ENCODE measurements at regions not wholly inside any gene's neighbourhood (a gene's known extent, or its start where the extent isn't known, plus 50 kb on each side); places are given as distances from the start of the nearest gene placed in this dataset.

DNA sequence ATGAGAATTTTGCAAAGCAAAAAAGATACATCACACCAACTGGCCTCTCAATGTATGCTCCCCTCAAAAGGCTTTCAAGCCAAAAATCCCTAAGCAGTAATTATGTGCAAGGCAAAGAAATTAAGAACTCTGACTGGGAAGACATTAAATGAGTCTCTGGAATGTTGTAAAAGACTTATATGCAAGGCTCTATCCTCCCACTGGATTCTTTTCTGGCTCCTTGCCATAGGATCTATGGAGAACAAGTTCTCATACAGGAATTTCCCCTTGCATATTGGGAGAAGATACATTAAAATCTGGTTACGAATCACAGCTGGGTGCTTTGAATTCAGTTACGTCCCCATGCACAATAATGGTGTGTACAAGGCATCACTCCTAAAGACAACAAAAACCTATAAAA is 73.4 kb upstream of the ATL2 start:
- no peak for DNase-seq (ENCODE audit: low read depth in 2 of 2)

DNA sequence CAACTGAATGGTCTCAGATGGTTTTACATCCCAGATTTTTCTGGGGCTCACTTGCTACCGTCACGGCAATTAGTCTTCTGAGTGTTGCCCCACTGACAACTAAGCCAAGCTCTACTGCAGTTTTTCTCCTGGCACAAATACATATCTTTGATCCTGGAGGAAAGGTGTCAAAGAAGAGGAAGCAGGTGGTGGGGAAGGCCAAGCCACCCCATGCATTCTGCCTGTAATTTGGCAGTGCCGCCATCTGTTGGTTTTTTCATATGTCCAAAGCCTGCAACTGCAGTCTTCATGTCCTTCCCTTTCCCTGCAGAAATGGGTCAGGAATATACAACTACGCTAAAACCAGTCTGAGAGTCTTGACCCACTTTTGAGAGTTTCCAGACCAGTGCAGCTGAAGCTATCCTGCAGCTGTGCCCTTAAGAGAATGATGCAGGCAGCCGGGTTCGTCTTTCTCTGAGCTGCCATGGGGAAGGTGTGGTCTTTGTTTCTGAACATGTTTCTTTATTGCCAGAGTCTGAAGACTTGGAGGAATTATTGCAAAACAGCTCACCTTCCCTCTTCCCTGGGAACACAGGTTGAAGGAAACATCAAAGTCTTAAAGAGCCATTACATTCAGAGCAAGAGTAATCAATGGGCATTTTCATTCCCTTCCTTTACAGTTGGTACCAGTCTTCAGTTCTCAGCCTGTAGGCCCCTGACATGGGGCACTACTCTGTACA is 71.8 kb upstream of the ATL2 start:
- DNase-seq (ENCODE audit: low read depth in 2 of 2) = no peak

DNA sequence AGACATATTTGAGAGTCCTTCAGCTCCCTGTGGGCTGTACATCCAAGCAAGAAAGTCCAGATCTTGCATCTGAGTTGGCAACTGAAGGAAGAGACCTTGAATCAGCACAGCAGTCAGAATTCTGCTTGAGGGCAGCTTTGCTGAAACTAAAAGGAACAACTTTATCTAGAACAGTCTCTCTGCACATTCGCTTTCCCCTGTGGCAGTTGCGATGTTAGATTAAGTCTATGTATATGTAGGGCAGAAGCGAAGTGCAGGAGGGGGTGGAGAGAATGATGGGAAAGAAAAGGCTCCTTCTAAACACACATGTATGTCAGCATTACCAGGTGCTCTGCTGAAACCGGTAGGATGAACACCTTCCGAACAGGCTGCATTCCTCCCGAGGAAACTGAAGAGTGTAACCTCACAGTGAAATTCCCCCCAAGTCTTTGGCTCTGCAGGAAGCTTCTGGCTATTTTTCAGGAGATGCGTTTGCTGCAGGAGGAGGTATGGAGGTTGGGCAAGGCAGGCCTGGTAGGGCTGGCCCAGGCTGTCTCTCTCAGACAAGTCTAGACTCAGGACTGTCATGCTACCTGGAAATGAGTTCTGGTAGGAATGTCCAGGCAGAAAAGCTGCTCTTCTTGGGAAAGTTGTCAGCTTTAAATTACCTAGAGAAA is 70.0 kb upstream of the ATL2 start:
- no peak for DNase-seq (ENCODE audit: low read depth in 2 of 2)

DNA sequence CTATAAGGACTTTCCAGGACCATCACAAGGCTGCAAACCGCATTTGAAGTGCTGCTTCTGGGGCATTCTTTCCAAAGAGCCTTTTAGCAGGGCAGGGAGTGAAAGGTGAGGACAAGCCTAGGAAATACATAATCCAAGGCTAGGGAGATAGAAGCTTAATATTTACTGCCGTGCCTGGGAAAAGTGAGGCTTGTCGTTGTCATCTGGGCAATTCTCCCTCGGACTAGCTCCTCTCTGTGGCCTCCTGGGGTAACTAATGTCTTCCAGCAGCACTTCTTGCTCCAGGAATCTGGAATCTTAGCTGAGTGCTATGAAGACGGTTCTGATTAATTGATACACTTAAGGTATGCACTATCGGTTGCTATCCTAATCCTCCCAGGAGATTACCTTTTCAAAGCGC is 69.3 kb upstream of the ATL2 start:
- DNase-seq (ENCODE audit: low read depth in 2 of 2) = no peak

DNA sequence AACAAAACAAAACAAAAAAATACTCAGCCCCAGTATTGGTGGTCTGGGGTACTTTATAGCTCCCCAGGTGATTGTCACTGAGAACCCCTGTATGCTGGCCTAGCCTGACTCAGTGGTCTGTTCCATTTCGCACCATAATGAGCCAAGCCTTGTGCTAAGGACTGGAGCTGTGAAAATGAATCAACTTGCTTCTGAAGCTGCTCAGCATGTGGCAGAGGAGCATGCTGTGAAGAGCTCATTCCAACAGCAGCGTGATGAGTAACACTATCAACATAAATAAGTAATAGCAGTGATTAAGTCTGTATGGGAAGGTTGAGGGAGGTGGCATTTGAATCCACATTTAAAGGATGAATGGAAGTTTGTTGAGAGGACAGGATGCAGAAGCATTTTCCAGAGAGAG is 67.2 kb upstream of the ATL2 start:
- no peak for DNase-seq (ENCODE audit: low read depth in 2 of 2)

DNA sequence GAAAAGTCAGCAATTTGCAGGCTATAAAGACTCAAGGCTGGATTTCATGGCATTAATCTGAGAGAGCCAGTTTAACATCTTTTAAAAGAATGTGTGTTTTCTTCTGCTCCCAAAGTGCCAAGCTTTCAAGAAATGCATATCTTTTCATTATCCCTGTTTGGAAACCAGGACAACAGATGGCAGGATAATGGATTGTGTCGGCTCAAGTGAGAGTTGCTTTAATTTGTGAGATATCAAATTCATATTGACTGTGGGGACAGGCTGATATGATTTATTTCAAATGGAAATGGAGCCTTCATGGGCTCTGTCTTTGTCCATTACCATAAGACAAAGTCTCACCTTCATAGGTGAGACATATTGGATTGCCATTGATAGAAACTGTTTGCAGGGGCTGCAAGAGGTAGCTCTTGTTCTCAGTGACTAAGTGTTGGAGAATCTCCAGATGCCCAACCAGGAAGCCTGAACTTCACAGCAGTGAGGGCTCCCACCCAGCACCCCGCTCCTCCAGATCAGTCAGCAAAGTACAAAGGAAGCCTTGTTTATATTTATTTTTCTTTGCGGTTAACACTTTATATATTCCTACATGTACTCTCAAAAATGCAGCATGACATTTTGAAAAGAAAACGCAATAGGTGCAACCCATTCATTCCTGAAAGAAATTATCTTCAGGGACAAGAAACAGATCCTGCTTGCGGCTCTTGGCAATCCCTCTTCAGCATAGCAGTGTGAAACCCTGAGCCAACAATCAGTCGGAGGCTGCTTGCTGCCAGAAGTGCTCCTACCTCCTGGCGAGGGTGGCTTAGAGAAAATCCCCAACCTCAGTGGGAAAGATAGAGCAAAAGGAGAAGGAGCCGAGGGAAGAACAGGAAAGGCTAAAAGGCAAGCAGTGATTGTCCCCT is 65.8 kb upstream of the ATL2 start:
- no peak for DNase-seq (ENCODE audit: low read depth in 2 of 2)

DNA sequence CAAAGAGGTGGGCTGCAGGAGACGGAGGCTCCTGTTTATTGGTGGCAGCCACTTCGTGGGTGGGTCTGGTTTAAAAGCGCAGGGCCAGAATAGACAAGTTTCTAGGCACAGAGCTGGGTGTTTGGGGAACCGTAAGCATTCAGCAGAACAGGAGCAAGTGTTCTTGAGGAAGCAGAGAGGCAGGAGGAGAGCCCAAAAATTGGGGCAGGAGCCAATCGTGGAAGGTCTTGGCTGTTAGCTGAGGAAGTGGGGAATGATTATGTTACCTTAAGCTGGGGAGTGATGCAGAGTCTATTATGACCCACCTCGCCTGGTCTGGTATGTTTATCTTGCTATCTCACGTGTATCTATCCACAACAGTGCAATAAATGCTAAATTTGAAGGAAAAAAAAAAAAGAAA is 64.3 kb upstream of the ATL2 start:
- no peak for DNase-seq (ENCODE audit: low read depth in 2 of 2)

DNA sequence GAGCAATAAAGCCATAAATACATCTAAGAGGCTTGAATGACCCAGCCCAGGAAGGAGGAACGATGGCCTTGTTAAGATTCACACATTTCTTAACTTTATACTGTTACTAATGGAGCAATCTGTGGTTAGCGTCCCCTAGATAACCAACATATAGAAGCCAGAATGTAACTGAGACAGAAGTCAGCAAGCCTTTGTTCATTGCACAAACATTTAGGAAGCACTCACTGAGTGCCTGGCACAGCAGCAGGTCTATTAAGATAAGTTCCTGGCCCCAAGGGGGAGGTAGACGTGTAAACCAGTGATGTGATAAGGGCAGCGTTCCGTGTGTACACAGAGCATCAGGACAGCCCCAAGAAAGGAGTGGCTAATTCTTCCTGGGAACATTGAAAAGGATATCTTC is 63.6 kb upstream of the ATL2 start:
- DNase-seq (ENCODE audit: low read depth in 2 of 2) = no peak

DNA sequence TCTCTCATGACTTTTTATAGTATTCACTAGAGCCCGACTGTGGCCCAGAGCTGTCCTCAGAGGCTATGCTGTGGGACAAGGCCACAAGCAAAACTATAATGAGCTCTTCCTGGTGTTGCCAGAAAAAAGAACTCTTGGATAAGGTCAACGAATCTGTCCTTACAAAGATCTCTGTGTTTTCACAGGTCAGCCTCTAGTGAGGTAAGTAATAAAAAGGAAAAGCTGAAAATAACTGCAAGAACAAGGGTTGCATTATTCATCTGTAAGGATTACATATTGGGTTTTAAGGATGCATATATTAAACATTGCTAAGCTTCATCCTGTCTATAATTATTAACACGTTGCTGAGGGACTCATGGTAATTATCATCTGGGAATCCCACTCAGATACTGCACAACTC is 62.8 kb upstream of the ATL2 start:
- DNase-seq (ENCODE audit: low read depth in 2 of 2) = no peak

DNA sequence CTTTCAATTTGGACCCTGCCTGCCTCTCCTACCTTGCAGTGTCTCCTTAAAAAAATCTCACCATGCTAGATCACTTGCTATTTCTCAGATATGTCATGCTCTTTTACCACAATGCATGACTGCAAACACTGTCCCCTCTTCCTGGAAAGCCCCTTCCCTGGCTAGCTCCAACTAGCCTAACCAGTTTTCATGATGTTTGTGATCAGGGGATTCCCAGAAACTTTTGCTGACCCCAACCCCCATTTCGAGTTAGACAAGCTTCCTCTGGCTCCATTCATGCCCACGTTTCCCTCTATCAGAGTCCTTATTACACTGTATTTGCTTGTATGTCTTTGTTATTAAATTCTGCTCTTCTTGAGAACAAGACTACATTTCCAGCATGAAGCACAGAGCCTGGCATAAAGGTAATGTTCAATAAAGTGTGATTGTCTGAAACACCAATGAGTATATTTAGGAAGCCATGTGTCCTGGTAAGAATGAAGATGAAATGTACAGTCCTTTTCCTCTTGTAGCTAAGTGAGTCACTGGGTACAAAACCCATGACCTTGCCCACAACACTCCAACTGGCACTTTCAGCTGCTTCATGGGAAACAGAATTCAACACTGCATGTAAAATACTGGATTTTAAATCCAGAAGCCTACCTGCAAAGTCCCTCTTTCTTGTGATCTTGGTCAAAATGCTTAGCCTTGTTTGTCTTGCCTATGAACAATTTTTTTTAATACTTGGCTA is 62.0 kb upstream of the ATL2 start:
- no peak for DNase-seq (ENCODE audit: low read depth in 2 of 2)

DNA sequence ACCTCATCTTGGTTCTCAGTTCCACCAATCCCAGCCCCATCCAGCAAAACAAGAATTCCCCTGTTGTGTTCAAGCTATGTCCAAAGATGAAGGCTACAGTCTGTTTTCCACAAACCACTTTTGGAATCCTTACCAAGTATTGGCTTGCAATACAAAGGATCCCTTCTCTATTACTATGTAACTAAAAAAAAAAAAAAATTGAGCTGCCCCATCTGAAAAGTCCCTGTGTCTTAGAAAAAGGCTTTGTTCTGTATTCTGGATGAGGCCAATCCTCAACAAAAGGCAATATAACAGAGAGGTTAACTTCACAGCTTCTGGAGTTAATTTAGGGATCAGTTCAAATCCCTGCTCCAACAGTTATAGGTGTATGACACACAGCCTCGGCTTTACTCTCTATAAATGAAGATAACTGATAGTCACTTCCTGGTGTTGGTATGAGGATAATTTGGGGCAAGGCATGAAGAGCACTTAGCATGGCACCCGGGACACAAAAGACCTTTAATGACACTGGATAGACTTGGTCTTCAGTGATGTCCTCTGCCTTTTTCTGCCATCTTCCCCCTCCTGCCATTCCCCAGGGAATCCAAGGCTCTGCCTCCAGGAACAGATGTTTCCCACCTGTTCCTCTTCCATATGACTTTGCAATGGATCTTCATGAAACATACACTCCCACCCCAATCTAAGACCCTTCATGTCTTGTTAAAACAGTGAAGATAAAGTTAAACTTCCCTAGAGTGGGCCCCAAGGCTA is 61.2 kb upstream of the ATL2 start:
- no peak for DNase-seq (ENCODE audit: low read depth in 2 of 2)

DNA sequence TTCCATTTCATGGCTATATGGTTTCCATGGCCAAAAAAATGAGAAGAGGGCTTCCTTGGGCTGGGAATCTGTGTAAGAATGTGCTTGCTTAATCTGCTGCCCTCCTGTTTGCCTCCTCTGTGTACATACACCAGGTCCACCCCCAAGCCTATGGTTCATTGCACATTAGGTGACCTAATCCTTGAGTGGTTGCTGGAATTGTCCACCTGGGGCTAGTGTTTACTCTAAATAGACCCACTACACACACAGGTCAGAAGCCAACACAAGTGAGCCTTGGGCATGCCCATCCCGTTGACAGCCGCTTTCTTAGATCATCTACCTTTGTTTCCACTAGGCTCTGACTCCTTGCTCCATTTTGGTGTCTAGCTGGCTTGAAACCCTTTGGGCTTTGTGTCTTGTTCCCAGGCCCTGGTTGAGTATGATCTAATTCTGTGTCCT is 59.2 kb upstream of the ATL2 start:
- DNase-seq (ENCODE audit: low read depth in 2 of 2) = no peak

DNA sequence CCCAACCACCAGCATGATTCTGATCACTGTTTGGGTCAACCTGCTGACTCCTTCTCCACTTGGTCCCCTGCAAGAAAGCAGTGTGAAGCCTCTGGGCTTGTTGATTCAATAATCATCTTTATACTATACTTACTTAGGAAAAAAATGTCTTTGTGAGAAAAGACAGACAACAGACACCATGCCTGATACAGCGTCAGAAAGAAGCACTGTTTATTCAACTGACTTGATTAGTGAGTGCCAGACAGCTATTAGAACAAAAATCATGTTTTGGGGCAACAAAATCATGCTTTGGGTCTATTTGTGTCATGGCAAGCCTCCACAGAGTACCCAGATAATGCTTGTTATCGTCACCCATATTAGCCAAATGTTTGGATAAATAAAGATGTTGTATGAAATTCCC is 58.7 kb upstream of the ATL2 start:
- no peak for DNase-seq (ENCODE audit: low read depth in 2 of 2)

DNA sequence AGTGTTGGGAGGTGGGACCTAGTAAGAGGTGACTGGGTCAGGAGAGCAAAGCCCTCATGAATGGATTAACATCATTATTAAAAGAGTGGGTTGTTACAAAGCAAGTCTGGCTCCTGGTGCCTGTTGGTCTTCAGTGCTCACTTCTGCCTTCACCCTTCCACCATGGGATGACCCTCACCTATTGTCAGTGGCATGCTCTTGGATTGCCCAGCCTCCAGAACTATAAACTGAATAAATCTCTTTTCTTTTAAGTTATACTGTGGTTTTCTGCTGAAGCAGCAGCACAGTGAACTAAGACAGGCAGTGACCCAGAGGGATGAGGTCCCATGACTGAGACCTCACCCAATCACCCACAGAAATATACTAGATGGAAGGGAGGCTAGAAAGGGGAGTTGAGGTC is 57.5 kb upstream of the ATL2 start:
- no peak for DNase-seq (ENCODE audit: low read depth in 2 of 2)

DNA sequence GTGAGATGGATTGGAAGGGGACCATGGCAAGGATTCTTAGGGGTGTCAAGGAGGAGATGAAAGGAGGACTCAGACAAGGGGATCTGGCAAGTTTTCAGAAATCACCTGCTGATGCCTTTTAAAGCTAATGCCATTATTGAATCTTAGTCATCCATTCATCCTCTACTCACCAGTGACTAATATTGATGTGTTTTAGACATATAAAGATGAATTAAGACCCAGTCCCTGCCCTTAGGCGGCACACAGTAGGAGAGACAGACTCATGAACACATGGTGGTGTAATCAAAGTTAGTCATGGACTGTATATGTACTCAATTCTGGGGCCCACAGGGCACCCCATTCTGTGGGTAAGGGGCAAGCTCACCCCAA is 56.5 kb upstream of the ATL2 start:
- DNase-seq (ENCODE audit: low read depth in 2 of 2) = no peak

DNA sequence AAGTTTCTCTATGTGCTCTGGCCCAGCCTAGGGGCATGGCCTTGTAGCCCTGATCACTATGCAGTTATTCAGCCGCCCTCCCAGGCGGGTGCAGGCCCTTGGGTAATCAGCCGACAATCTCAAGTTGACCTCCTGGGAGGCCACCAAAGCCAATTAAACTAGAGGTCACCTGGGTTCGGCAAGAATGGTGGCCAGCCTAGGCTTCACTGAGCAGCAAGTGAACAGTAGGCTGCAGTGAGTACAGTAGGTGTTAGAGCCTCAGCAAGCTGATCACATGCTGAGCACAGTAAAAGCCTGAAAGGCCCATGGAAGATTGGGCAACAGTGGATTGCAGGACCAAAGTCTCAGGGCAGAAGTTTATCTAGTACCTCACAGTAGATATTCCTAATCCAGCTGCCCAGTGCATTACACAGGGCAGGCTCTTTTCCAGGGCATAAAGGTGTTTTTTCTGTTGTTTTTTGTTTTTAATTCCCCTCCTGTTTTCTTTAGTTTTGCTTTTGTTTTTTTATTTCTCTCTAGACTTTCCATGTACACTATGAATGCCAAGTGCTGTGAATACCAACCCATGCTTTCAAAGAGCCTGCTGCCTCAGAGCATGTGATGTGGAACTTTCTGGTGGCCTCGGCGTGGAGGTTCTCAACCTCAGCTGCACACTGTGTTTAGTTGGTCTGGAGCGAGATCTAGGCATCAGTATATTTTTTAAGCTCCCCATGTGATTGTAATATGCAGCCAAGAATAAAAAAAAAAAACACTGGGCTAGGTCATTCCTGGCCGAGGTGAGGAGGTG is 55.9 kb upstream of the ATL2 start:
- DNase-seq (ENCODE audit: low read depth in 2 of 2) = no peak

DNA sequence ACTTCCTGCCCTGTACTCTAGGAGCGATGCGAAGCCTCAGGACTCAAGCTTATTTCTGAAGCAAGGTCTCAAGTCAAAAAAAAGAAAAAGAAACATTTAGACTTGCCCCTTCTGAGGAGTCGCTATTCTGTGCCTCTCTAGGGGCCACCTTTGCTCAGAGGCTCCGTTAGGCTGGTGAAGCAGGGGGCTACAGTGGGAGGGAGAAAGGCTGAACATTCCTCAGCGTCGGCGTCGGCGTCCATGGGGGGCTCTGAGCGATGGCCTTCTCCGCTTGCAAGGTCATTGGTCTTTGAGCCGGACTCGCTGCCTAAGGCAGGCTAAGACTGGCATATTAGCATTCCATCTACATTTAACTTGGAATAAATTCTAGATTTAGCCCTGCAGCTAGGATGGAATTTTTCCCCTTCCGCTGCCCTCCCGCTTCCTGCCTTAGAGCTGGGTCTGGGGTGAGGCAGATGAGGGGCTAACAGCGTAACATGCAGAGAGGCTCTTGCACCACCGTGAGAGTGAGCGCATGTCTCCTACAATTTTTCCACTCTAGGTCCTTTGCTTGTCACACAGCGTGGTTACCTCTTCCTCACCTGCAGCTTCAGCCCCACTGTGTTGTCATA is 53.6 kb upstream of the ATL2 start:
- DNase-seq (ENCODE audit: low read depth in 2 of 2) = no peak

DNA sequence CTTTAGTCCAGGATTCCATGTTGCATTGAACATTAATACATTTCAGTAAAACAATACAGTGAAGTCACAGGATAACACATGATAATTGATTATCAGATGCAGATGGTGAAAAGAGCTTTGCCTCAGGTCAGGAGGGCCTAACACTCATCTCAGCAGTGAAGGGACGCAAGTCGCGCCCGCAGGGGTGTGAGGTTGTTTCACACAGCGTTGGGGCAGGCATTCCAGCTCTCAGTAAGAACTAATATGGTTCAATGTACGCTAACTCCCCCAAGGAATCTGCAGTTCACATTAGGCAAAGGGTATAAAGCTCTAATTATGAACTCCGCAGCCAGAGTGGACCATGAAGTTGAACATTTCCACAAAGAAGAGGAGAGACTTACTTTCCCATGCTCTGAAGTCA is 53.1 kb upstream of the ATL2 start:
- no peak for DNase-seq (ENCODE audit: low read depth in 2 of 2)

DNA sequence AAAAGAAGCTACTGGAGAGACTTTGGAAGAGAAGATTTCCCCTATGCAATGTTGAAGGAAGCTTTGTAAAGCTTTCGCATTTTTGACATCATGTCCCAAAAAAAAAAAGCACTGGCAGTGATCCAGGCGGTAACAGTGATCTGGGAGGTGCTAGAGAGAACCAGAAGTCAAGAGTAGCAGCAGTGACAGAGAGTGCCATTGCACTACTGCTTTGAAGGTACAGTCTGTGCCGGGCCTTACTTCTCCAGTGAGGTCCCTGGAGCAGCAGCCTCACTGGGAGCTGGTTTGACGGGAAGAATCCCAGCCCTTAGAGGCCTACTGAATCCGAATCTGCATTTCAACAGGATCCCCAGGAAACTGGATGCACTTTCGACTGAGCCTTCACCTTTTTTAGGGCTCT is 50.9 kb upstream of the ATL2 start:
- DNase-seq (ENCODE audit: low read depth in 2 of 2) = no peak

DNA sequence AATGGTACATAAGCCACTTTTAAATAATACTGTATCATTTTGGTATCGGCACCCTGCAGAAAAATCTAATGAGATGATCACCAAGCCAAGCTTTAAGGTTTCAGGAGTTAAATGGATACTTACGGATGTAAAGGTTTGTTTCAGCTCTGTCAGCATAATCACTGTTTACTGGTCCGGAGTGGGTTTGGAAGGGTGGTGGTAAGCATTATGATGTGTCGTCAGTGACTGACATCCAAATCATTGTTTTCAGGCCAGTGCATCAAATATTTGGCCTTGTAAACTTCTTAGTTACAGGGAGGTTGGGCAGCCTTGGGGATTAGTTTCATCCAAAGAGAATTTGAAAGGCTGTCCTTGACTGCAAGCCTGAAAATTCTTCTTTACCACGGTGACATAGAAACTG is 50.0 kb upstream of the ATL2 start:
- DNase-seq (ENCODE audit: low read depth in 2 of 2) = no peak

All from stimulated activated CD4-positive, alpha-beta T cell treated with anti-CD3 and anti-CD28 coated beads, Interleukin-15, amount 100 ng/mL, for 48 hours (primary cell).